ENCODE measurements at regions not wholly inside any gene's neighbourhood (a gene's known extent, or its start where the extent isn't known, plus 50 kb on each side); places are given as distances from the start of the nearest gene placed in this dataset.

GRCh38 chr13:93118081-93118615, 108.5 kb upstream of the GPC6 start:
- Histone ChIP-seq H2BK5ac (ENCODE audit: low read depth, low read length, poor library complexity, severe bottlenecking) (no peak overlapping the region), H3K9me1 (ENCODE audit: insufficient read depth, low read length) (no peaks in the 10 kb centered on the region), H3K9me3 (ENCODE audit: control insufficient read depth, insufficient read depth, low read length) (no peaks in the 10 kb centered on the region), H4K91ac (ENCODE audit: insufficient read depth, low read depth, low read length) (no peak overlapping the region), H3K36me3 (ENCODE audit: control insufficient read depth, insufficient read depth, low read length) (no peaks in the 10 kb centered on the region), H2AK5ac (ENCODE audit: low read depth, low read length) (no peak overlapping the region), H2BK20ac (ENCODE audit: low read depth, low read length) (no peak overlapping the region), H2BK15ac (ENCODE audit: low read depth, low read length) (no peak overlapping the region), H2AFZ (replicated peaks; ENCODE audit: low read length, poor library complexity) (no peak overlapping the region), H3K4me3 (ENCODE audit: insufficient read depth, low read depth, low read length) (no peak overlapping the region), H3K18ac (ENCODE audit: low read depth, low read length) (no peak overlapping the region), H3K9ac (ENCODE audit: low read depth, low read length) (no peak overlapping the region), H3K23ac (ENCODE audit: low read depth, low read length) (no peak overlapping the region), H3K27me3 (ENCODE audit: control insufficient read depth, insufficient read depth, low read length) (peaks cover 2% of the 10 kb centered on the region; the same call in 1 of the 2 replicates), H3K79me1 (ENCODE audit: low read depth in 1 of 2, low read length in 2 of 2) (no peaks in the 10 kb centered on the region), H3K4me2 (ENCODE audit: low read depth, low read length) (no peak overlapping the region), H4K8ac (ENCODE audit: low read depth in 2 of 2, low read length in 2 of 2) (no peak overlapping the region), H3K4me1 (ENCODE audit: control insufficient read depth, insufficient read depth, low read length) (no peaks in the 10 kb centered on the region), H4K5ac (ENCODE audit: low read depth, low read length) (no peak overlapping the region), H3K27ac (ENCODE audit: insufficient read depth, low read length) (no peak overlapping the region), H3K56ac (ENCODE audit: extremely low read depth, insufficient read depth, low read length) (no peak overlapping the region), H4K20me1 (ENCODE audit: insufficient read depth, low read length) (no peaks in the 10 kb centered on the region), H3K4ac (ENCODE audit: low read depth, low read length) (no peak overlapping the region), H2AK9ac (replicated peaks; ENCODE audit: low read depth, low read length, poor library complexity) (no peak overlapping the region), H3K14ac (replicated peaks; ENCODE audit: low read depth, low read length) (no peak overlapping the region), H2BK120ac (ENCODE audit: low read depth, low read length) (no peak overlapping the region)
- no peak for TF ChIP-seq RCOR1 (IDR thresholded peaks at IDR 0.05; ENCODE audit: insufficient replicate concordance, low read length)
- no peak for TF ChIP-seq POLR2A (IDR thresholded peaks at IDR 0.05; ENCODE audit: low read depth, low read length)
- TF ChIP-seq CEBPB (IDR thresholded peaks at IDR 0.05; ENCODE audit: low read depth, low read length): no peak
- TF ChIP-seq CHD1 (IDR thresholded peaks at IDR 0.05; ENCODE audit: low read depth, low read length): no peak
- no peak for TF ChIP-seq MXI1 (IDR thresholded peaks at IDR 0.05; ENCODE audit: borderline replicate concordance, low read depth, low read length)
- TF ChIP-seq RFX5 (IDR thresholded peaks at IDR 0.05; ENCODE audit: low read depth, low read length): no peak
- TF ChIP-seq, protein P1, sequence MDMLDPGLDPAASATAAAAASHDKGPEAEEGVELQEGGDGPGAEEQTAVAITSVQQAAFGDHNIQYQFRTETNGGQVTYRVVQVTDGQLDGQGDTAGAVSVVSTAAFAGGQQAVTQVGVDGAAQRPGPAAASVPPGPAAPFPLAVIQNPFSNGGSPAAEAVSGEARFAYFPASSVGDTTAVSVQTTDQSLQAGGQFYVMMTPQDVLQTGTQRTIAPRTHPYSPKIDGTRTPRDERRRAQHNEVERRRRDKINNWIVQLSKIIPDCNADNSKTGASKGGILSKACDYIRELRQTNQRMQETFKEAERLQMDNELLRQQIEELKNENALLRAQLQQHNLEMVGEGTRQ (IDR thresholded peaks at IDR 0.05; ENCODE audit: low read depth, low read length): no peak
- TF ChIP-seq FOS (IDR thresholded peaks at IDR 0.05; ENCODE audit: low read depth, low read length): no peak
- TF ChIP-seq, protein P2, sequence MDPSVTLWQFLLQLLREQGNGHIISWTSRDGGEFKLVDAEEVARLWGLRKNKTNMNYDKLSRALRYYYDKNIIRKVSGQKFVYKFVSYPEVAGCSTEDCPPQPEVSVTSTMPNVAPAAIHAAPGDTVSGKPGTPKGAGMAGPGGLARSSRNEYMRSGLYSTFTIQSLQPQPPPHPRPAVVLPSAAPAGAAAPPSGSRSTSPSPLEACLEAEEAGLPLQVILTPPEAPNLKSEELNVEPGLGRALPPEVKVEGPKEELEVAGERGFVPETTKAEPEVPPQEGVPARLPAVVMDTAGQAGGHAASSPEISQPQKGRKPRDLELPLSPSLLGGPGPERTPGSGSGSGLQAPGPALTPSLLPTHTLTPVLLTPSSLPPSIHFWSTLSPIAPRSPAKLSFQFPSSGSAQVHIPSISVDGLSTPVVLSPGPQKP (IDR thresholded peaks at IDR 0.05; ENCODE audit: borderline replicate concordance, low read depth, low read length): no peak
- TF ChIP-seq MAZ (IDR thresholded peaks at IDR 0.05; ENCODE audit: borderline replicate concordance, low read depth, low read length): no peak
- no peak for TF ChIP-seq BHLHE40 (IDR thresholded peaks at IDR 0.05; ENCODE audit: low read depth, low read length)
- TF ChIP-seq CTCF (conservative IDR thresholded peaks at IDR 0.05; ENCODE audit: low read depth, low read length): no peak
- TF ChIP-seq MAFK (IDR thresholded peaks at IDR 0.05; ENCODE audit: low read depth, low read length): no peak
- TF ChIP-seq RAD21 (IDR thresholded peaks at IDR 0.05; ENCODE audit: low read length): no peak
- TF ChIP-seq NFE2L2 (IDR thresholded peaks at IDR 0.05; ENCODE audit: low read depth, low read length): no peak
- no peak for TF ChIP-seq SMC3 (IDR thresholded peaks at IDR 0.05; ENCODE audit: low read depth, low read length)
- no peak for DNase-seq
- no peak for ATAC-seq (ENCODE audit: low read depth)
- BruUV-seq (replicated peaks): no TSS peak
- 86% methylated on average over 1 of the region's 3 CpGs; no CpG with 5 or more reads in 1 of the 2 experiments for WGBS, 2 experiments (ENCODE audit: extremely low coverage in 2 of 2, insufficient read length in 1 of 2)
- intact Hi-C loops (cut with micrococcal nuclease) (no loop called here), dilution Hi-C loops (cut with HindIII; ENCODE audit: low sequenced_read_pairs, unreplicated experiment) (no loop called here), in situ Hi-C loops (cut with MboI; ENCODE audit: low sequenced_read_pairs) (no loop called here)
- ChIA-PET POLR2A (ENCODE audit: unreplicated experiment) (no interaction called here), CTCF (interaction anchor here (0.6 to 0.7 kb wide), 3 partner anchors 108 to 189 kb away, joined by 3 to 6 read pairs (median 6); partner anchors contain the start of gene GPC6)
